Activated naive CD4-positive, alpha-beta T cell treated with anti-CD3 and anti-CD28 coated beads, Interleukin-2, amount 50 U/mL, for 72 hours (primary cell): ENCODE measurements at regions not wholly inside any gene's neighbourhood (a gene's known extent, or its start where the extent isn't known, plus 50 kb on each side); places are given as distances from the start of the nearest gene placed in this dataset.
"Not testable (repeated sequence)": the region's sequence is repeated elsewhere in the genome, so short reads cannot be mapped to it uniquely, and the experiment has no call there.

Experiments
- ATAC-seq, 2 donors: fragments of 150-1000 bp; cut with Tn5 transposase; 2 replicates each; pipeline ENCODE4 v1.10.0; 2021; ENCODE audit warnings: mild to moderate bottlenecking in 2 of 2, moderate library complexity in 2 of 2
- DNase-seq, 2 donors: peaks; one replicate each; pipeline ENCODE4 v3.0.0; 2021 to 2022; ENCODE audit warnings: low spot score in 2 of 2
- H3K27ac Mint-ChIP-seq, 2 donors: one replicate each; pipeline ENCODE4 v1.8.0; 2022; ENCODE audit warnings: mild to moderate bottlenecking in 2 of 2, mixed read lengths in 2 of 2
- H3K36me3 Mint-ChIP-seq, 2 donors: one replicate each; pipeline ENCODE4 v1.8.0; 2022; ENCODE audit warnings: mixed read lengths in 2 of 2
- H3K9me3 Mint-ChIP-seq, 2 donors: one replicate each; pipeline ENCODE4 v1.8.0; 2022; ENCODE audit warnings: mixed read lengths in 2 of 2

DNA sequence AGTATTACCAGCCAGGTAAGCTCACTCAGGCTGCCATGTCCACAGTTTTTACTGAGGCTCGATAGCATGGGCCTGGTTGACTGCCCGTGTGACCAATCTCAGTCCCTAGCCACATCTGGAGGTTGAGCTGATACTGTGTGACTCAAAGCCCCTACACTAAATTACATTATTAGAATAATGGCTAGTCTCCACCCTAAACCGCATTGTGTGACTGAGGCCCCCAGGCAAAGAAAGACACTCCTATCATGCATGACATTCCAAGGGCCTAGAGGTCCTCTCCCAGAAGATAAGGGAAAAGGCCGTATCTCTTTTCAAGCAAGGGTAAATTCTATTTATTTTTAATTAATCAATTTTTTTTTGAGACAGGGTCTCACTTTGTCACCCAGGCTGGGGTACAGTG is 505.3 kb downstream of the HAPSTR1 start:
- ATAC-seq (no peak), DNase-seq (no peak)
- Mint-ChIP-seq H3K36me3 (no peaks in the 10 kb centered on the region), H3K9me3 (peaks cover 0 to 3% of the 10 kb centered on the region in 2 donors), H3K27ac (no peak overlapping the region)

DNA sequence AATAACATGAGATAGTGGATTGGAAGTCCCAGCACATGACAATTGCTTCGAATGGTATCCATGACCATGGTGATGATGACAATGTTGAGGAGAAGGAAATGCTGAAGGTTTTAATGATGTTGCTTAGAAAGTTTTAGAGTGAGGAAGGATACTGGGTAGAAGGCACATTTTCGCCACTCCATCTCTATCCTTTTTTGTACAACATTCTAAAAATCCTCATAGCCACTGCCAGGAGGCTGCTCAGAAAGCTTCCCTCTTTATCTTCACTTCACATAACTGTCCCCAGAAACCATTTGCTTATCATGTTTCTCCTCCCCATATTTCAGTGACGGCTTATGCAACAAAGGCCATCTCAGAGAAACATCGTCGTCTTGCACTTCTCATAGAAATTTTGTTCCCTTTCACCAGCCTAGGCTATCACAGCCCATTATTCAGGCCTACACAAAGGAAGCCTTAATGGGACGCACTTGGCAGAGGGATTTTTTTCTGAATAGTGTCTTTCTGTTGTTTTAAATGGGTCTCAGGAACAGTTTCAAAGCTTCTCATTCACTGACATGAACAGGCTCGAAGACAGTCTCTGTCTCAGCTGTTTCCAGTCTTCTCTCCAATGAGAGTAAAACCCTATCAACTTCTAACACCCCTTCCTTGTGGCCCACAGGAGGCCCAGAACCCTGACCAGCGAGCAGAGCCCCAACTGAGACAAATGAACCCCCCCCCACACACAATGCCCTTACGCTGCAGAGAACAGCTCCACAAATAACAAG is 506.7 kb downstream of the HAPSTR1 start:
- ATAC-seq (no peak), DNase-seq (no peak)
- no peak overlapping the region for H3K27ac Mint-ChIP-seq
- H3K9me3 Mint-ChIP-seq = peaks cover 3% of the 10 kb centered on the region in 2 donors
- no peaks in the 10 kb centered on the region for H3K36me3 Mint-ChIP-seq

DNA sequence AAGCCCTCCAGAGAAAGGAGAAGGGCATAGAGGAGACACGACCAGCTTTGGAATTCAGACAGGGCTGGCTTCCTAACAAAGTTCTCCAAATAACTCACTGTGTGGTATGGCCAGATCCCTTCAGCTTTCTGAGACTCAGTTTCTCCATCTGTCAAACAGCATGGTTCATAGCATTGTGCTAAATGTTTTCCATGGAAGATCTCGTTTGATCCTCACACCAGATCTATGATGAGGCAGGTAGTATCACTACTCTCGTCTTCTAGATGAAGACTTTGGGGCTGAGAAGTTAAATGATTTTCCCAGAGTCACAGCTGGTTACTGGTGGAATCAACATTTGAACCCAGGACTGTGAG is 507.3 kb downstream of the HAPSTR1 start:
- ATAC-seq = no peak
- H3K36me3 Mint-ChIP-seq = no peaks in the 10 kb centered on the region
- H3K9me3 Mint-ChIP-seq = peaks cover 3% of the 10 kb centered on the region in 2 donors
- DNase-seq = no peak
- no peak overlapping the region for H3K27ac Mint-ChIP-seq

DNA sequence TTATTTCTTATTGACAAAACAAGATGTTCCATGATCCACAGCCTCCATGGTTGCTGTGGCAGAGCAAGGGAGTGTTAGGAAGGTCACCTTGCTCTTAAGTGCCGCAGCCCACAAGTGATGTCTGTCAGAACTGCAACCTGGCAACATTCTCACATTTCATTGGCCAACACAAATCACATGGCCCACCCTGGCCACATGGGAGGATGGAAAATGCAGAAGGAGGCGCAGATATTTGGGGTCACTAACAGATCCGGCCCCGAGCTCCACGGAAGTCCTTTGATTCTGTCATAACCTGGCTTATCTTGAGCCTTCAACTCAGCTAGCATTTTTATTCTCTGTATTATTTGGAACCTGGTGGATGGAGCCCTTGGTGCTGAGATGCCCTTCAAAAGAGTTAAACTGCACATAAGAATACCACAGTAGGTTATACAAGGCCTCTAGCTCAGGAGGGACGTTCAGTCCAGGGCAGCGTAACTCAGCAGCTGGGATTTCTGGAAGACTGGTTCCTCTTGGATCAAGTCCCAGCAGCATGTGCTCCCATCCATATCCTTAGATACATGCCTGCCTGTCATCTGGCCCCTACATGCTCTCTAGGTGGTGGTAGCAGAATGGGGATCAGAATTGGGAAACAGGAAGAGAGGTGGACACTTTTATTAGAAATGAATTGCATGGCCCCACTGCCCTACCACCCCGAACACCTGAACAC is 508.1 kb downstream of the HAPSTR1 start:
- Mint-ChIP-seq H3K36me3 (no peaks in the 10 kb centered on the region), H3K27ac (no peak overlapping the region), H3K9me3 (peaks cover 3% of the 10 kb centered on the region in 2 donors)
- ATAC-seq = no peak
- DNase-seq = no peak

DNA sequence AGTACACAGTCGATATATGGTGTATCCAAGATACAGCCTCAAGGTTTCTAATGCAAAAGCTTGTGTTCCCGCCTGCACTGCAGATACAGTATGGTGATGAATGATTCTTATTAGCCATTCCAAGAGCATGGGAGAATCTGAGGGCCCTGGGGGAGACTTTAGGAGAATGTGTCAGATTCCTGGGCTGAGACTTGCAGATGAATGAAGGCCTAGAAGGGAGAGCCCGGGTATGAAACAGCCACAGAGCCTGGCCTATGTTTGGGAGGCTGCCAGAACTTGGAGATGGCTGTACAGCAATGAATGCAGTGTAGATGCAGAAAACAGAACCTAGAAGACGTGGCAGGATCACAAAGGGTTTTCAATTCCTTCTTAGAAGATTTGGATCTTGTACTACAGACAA is 510.7 kb downstream of the HAPSTR1 start:
- no peaks in the 10 kb centered on the region for H3K36me3 Mint-ChIP-seq
- H3K27ac Mint-ChIP-seq = no peak overlapping the region
- peaks cover 3% of the 10 kb centered on the region in 2 donors for H3K9me3 Mint-ChIP-seq
- ATAC-seq = no peak
- no peak for DNase-seq

DNA sequence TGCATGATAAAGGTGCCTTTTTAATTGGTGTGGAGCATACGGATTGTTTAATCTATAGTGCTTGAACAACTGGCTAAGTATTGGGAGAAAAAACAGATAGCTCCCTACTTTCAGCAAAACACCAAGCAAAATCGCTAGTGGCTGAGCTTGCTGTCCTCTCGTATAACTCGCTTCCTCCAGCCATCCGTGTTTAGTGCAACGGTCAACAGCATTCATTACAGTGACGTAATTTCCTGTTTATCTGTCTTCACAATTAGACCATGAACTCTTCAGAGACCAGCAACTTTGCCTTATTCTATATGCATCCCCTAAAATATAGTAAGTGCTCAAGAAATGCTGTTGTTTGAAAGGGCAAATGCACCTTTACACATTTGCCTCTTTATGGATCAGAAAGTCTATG is 511.9 kb downstream of the HAPSTR1 start:
- Mint-ChIP-seq H3K36me3 (peaks cover 0 to 4% of the 10 kb centered on the region in 2 donors), H3K27ac (no peak overlapping the region), H3K9me3 (peaks cover 3 to 8% of the 10 kb centered on the region in 2 donors)
- DNase-seq (no peak), ATAC-seq (no peak)

DNA sequence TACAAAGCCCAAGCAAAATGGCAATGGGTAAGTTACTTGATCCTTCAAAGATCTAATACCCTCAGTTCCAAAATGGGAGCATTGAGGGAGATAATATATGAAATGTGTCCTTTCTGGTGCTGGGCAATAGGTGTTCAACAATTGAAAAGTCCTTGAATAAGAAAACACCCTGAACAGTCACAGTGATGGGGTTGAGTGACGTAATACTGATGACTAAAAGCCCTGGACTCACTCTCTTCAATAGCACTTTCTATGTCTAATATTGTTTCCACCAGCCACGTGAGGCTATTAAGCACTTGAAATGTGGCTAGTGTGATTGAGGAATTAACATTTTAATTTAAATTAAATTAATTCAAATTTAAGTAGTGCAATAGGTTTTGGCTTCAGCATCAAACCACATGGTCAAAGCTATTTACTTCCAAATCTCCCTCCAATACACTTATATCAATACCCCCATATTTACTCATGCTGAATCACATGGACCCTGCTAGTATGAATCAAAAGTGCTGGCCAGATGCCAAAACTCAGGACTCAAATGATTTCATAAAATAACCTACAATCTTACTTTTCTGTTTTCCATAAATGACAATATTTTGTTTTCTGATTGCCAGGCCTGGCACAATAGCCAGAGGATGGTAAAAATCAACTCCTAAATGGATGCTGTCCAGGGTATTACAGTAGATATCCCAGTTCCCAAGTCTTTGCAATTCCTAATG is 516.2 kb downstream of the HAPSTR1 start:
- DNase-seq = no peak
- ATAC-seq = no peak
- peaks cover 0 to 4% of the 10 kb centered on the region in 2 donors for H3K36me3 Mint-ChIP-seq
- H3K9me3 Mint-ChIP-seq = peaks cover 6 to 8% of the 10 kb centered on the region in 2 donors
- H3K27ac Mint-ChIP-seq = no peak overlapping the region

DNA sequence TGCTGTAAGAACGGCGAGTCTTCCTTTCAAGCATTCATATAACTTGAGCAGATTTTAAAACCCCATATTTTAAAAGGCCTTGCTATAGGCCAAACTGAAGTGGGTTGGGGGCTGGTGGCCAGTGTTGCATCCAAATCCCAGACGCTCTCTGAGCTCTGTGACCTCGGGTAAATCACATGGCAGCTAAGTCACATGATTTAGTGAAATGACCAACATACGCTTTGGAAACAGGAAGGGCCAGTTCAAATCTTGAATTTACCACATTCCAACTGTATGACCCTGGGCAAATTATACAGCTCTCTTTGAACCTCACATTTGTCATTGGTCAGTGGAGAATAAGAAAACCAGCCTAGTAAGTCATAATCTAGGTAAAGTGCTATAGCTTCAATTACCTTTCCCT is 519.3 kb downstream of the HAPSTR1 start:
- no peak overlapping the region for H3K27ac Mint-ChIP-seq
- H3K9me3 Mint-ChIP-seq = peaks cover 5 to 6% of the 10 kb centered on the region in 2 donors
- peaks cover 0 to 4% of the 10 kb centered on the region in 2 donors for H3K36me3 Mint-ChIP-seq
- ATAC-seq (no peak), DNase-seq (no peak)

DNA sequence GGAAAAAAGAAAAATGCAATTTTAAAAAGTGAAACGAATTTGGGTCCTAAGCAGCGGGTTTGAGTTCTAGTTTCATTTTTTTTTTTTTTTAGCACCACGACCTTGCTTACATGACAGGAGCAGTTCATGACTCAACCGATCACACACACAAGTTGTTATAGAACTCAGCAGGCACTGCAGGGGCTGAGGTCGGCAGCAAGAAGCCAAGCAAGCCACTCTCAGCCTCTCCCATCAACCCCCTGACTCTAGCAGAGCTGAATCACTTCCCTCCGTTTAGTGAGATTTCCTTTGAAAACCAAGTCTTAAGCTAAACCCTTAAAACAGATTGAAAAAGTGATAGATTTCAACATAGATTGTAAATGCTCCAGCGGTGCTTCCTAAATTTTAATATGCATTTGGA is 520.8 kb downstream of the HAPSTR1 start:
- Mint-ChIP-seq H3K9me3 (peaks cover 5 to 6% of the 10 kb centered on the region in 2 donors), H3K27ac (no peak overlapping the region), H3K36me3 (peaks cover 0 to 4% of the 10 kb centered on the region in 2 donors)
- DNase-seq (no peak), ATAC-seq (no peak)

DNA sequence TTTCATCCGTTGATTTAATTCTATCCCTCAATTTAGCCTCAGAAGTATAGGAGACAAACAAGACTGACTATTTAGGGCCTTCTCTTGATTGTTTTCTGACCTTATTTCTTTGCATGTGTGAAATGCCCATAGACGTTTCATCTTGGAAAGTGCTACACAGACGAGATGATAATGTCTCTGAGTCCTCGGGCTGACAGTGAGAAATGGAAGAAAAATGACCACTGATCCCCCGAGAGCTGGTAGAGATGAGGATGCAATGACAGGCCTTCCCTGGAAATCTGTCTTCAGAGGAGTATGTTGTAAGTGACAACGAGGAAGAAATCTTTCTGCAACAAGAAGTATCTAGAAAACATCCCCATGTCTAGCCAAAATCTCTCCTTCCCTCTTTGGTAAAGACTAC is 522.9 kb downstream of the HAPSTR1 start:
- ATAC-seq (no peak), DNase-seq (no peak)
- peaks cover 5% of the 10 kb centered on the region in 2 donors for H3K9me3 Mint-ChIP-seq
- H3K27ac Mint-ChIP-seq = no peak overlapping the region
- no peaks in the 10 kb centered on the region for H3K36me3 Mint-ChIP-seq

DNA sequence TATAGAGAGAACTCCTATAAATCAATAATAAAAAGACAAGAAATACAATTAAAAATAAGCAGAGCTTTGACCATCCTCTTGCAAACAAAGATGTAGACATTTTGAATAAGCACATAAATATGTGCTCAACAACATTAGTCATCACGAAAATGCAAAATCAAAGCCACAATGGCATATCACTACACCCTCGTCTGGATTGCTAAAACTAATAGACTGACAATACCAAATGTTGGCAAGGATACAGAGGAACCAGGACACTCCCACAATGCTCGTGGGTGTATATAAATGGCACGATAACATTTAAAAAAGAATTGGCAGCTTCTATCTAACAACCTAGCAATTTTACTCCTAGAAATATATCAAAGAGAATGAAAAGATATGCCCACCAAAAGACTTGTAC is 530.8 kb downstream of the HAPSTR1 start:
- no peak for DNase-seq
- no peak overlapping the region for H3K27ac Mint-ChIP-seq
- H3K36me3 Mint-ChIP-seq = no peaks in the 10 kb centered on the region
- H3K9me3 Mint-ChIP-seq = peaks cover 6% of the 10 kb centered on the region in 2 donors
- ATAC-seq = no peak

DNA sequence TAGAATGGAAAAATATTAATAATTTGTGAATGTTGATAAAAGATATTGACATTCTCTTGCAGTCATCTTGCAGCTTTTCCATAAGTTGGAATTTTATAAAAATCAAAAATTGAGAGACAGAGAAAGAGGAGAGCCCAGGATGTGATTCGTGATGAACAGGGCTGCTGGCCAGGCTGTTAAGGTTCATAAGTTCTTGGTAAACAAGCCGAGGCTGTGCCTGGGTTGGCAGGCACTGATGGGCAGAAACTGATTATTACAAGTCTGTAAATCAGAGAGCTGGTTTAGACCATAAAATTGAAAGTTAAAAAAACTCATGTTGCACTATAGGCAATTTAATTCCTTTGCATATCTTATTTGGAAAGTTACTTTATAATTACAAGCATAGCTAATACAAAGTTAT is 533.7 kb downstream of the HAPSTR1 start:
- no peaks in the 10 kb centered on the region for H3K9me3 Mint-ChIP-seq
- DNase-seq (no peak), ATAC-seq (no peak)
- H3K27ac Mint-ChIP-seq = no peak overlapping the region
- no peaks in the 10 kb centered on the region for H3K36me3 Mint-ChIP-seq

DNA sequence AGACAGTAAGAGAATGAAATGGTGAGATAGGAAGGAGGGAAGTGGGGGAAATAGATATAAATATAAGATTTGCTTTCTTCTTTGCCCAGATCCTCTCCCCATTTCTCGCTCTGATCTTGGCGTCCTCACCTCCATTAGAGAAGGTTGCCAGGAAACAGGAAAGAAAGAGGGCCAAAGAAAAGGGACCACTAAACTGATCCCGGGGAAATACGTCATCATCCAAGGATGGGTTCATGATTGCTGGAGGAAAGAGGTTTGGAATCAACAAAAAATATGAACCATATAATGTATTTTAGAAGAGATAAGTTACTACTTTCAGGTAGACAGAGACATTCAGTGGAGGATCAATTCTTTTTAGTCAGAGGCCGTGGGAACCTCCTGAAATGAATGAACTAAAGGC is 536.0 kb downstream of the HAPSTR1 start:
- no peak overlapping the region for H3K27ac Mint-ChIP-seq
- DNase-seq (no peak), ATAC-seq (no peak)
- H3K9me3 Mint-ChIP-seq = peaks cover 5 to 12% of the 10 kb centered on the region in 2 donors
- no peaks in the 10 kb centered on the region for H3K36me3 Mint-ChIP-seq

DNA sequence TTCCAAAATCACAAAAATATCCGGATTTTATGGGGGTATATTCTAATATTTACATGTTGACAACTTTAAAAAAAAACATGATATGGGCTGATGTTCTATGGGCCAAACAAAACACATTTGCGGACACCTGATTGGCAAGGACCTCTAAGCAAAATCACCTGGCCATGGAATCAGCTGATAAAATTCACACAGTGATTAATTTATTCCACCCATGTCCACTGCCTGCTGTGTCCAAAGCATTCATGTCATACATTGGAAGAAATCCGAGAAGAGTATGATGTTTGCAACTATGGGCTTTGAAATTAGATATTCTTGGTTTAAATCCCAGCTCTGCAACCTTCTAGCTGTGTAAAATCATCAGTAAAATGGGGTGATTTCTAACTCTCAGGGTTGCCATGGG is 538.7 kb downstream of the HAPSTR1 start:
- H3K9me3 Mint-ChIP-seq = peaks cover 11 to 12% of the 10 kb centered on the region in 2 donors
- H3K36me3 Mint-ChIP-seq = no peaks in the 10 kb centered on the region
- no peak for ATAC-seq
- no peak for DNase-seq
- H3K27ac Mint-ChIP-seq = no peak overlapping the region

DNA sequence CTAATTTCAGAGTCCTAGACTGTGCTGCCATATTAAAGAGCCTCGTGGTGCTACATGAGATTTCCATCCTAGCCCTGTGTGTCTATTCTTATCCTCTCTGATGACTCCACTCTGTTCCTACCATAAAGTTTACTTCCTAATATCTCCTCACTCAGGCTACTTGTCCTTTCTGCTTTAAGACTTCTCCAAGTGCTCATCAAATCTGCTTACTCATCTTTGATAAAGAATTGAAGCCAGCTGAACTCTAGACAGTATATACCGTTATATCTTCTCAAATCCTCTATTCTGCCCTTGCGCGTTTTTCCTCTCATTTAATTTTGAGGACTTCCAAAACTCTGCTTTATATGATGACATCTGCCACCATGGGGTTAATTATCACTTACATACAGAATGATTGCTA is 539.5 kb downstream of the HAPSTR1 start:
- DNase-seq (no peak), ATAC-seq (no peak)
- Mint-ChIP-seq H3K36me3 (no peaks in the 10 kb centered on the region), H3K9me3 (peaks cover 11 to 13% of the 10 kb centered on the region in 2 donors), H3K27ac (no peak overlapping the region)

DNA sequence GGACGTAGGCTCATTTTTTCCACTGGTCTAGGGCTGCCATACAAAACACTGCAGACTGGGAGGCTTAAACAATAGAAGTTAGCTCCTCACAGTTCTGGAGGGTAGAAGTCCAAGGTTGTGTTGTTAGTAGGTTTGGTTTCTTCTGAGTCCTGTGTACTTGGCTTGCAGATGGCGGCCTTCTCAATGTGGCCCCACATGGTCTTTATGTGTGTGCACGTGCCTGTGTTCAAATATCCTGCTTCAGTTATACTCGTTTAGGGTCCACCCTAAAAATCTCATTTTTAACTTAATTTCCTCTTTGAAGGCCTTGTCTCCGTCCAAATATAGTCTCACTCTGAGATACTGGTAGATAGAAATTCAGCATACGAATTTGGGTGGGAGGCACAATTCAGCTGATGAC is 542.4 kb downstream of the HAPSTR1 start:
- no peaks in the 10 kb centered on the region for H3K36me3 Mint-ChIP-seq
- peaks cover 14 to 16% of the 10 kb centered on the region in 2 donors for H3K9me3 Mint-ChIP-seq
- DNase-seq = no peak
- no peak overlapping the region for H3K27ac Mint-ChIP-seq
- ATAC-seq = no peak

DNA sequence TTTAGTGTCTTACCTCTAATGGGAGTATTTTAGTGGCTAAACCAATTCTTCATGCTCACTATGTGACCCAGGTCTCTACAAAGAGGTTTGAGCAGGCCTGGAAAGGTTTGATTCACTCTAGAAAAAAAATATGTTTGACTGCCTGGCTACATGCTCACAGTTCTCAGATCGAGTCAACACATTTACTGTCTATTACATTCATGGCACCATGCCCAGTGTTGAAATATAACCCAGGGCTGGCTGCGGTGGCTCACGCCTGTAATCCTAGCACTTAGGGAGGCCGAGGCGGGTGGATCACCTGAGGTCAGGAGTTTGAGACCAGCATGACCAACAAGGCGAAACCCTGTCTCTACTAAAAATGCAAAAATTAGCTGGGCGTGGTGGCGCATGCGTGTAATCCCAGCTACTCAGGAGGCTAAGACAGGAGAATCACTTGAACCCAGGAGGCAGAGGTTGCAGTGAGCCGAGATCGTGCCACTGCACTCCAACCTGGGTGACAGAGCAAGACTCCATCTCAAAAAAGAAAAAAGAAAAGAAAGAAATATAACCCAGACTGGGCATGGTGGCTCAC is 543.8 kb downstream of the HAPSTR1 start:
- H3K9me3 Mint-ChIP-seq = peaks cover 14 to 16% of the 10 kb centered on the region in 2 donors
- not testable (repeated sequence) for H3K36me3 Mint-ChIP-seq, H3K27ac Mint-ChIP-seq, DNase-seq, ATAC-seq
